ENCODE measurements at regions not wholly inside any gene's neighbourhood (a gene's known extent, or its start where the extent isn't known, plus 50 kb on each side); places are given as distances from the start of the nearest gene placed in this dataset.
"Not testable (repeated sequence)": the region's sequence is repeated elsewhere in the genome, so short reads cannot be mapped to it uniquely, and the experiment has no call there.

DNA sequence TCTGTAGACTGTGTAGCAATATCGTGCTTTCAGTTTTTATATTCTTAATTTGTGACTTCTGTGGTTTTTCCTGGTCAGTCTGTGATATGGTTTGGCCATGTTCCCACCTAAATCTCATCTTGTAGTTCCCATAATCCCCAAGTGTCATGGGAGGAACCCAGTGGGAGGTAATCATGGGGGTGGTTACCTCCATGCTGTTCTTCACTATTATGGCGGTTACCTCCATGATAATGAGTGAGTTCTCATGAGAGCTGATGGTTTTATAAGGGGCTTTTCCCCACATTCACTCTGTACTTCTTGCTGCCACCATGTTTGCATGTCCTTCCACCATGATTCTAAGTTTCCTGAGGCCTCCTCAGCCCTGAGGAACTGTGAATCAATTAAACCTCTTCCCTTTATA lies 169.8 kb downstream of the LEPR start:
- no peak for DNase-seq (ENCODE audit: low spot score)

DNA sequence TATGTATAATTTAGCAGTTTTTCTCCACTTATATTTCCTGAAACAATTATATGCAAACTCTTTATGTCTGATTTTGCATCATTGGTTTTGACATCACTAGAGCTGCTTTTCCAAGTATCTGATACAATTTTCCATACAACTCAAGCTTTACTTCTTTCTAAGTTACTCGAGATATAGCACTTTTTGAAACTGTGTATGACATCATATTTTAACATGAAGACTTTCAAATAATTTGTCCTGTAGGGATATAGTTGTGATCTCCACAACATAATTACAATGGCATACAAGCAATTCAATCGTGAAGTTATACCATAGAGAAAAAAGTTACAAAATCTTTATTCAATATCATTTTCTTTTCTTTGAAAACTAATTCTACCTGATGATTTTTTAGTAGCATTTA lies 173.0 kb downstream of the LEPR start:
- no peak for DNase-seq (ENCODE audit: low spot score)

DNA sequence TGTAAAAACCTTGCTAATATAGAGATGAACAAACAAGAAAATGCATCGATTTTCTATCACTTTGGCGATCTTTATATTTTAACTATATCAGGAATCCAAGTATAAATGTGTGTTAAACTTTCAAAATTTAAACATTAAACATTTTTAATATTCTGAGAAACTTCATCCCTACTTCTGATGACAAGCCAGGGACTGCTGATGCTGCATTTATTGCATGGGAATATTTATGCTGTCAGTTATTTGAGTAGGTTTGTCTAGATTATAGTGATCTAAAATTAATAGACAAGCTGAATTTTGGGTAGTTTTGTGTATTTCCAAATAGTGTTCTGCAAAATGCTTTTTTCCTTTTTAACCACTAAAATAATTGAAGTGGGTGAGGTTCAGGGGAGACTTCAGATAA lies 175.3 kb downstream of the LEPR start:
- no peak for DNase-seq (ENCODE audit: low spot score)

DNA sequence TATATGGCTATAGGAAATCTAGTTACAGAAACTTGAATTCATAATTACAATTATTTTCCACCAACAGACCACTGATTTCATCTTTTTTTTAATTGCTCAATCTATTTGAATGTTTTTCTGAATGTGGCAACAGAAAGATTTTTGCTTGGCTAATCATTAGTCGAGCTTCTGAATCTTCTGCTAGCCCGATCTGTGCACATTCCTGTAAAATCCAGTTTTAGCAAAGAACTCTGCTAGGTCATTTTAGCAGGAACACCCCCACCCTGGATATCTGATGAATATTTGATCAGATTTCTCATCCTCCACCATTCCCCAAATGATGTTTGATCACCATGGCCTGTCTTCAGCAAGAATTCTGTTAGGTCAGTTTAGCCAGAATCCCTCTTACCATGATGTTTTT lies 176.3 kb downstream of the LEPR start:
- DNase-seq (ENCODE audit: low spot score), result no peak

DNA sequence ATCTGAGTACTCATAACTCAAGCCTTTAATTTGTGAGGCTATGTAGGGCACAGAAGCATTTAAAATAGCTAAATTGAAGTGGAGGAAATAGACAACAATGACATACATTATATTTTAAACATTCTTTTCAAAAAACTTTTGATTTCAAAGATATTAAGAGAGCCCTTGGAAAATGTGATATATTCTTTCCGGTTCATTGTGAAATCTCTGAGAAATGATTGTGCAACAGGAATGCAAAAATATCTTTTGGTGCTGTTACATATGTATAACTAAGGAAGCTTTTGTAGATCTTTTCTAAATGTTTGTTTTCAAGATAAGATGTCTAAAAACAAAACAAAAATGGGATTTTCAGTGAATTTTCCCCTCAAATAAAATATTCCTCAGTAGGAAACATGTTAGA lies 185.2 kb downstream of the LEPR start:
- DNase-seq (ENCODE audit: low spot score), result no peak

DNA sequence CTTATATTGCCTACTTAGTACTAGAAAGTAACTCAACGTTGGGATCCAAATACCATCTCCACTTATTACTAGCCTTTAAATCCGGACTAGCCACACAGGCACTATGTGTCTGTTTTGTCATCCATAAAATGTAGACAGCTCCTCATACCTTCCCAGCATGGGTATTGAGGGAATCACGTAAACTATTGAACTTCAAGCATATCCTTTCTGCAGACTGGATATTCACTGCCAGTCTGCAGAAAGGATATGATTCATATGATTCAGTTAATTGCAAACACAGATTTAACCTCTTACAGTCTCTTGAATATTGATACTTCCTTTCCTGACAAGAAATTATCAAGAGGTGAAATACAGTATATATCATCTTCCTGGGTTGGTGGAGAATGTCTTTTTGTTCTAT lies 186.0 kb downstream of the LEPR start:
- DNase-seq (ENCODE audit: low spot score), result no peak

DNA sequence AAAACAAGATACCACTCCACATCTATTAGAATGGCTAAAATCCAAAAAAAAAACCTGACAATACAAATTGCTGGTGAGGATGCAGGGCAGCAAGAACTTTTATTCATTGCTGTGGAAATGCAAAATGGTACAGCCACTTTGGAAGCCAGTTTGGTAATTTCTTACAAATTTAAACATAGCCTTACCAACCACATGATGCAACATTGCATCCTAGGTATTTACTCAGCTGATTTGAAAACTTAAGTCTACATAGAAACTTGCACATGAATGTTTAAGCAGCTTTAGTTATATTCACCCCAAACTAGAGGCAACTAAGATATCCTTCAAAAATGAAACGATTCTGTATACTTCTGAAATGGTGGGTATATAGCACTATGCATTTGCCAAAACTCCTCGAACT lies 178.8 kb upstream of the PDE4B start:
- DNase-seq (ENCODE audit: low spot score), result no peak

DNA sequence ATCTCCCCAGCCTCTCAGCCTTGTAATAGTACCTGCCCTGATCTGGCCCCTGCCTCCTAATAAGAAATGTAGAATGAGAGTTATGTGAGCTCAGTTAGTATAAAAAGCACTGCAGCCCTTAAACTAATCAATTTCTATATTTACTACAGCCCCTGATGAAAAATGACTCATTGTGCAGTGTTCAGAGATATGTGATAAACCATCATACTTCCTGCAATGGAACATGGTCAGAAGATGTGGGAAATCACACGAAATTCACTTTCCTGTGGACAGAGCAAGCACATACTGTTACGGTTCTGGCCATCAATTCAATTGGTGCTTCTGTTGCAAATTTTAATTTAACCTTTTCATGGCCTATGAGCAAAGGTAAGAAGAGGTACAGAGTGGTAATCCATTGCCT lies 176.8 kb upstream of the PDE4B start:
- no peak for DNase-seq (ENCODE audit: low spot score)

DNA sequence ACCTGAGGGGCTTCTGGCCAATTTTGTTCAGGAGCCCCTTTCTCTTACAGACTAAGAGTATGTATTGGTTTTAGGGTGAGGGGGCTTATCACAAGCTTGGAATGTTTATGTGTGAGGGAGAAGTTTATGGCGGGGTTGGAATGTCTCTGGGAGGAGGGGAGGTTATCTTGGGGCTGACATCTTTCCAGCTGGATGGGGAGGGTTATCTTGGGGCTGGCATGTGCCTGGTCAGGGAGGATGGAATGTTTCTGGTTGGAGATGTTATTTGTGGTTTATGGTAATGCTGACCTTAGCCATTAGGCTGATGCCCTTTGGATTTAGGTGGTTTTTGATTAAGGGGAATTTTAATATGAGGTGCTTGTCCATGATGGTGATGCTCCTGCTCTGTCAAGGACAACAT lies 171.0 kb upstream of the PDE4B start:
- not testable (repeated sequence) for DNase-seq (ENCODE audit: low spot score)

DNA sequence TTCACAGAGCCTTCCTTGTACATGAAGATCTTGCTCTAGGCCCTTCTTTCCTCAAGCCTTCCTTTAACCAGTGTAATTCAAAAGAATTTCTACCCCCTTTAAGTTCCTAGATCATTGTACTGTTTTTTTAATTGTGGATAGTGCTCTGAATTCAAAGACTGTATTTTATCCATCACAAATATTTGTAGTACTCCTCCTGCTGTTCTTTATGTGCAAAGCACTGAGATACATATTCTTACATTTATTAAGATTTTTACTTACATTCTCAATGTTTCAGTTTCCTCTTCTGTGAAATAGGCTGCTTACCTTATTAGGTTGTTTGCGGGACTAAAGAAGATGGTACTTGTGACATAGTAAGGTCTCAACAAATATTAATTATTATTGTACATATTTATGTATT lies 168.8 kb upstream of the PDE4B start:
- DNase-seq (ENCODE audit: low spot score), result no peak

DNA sequence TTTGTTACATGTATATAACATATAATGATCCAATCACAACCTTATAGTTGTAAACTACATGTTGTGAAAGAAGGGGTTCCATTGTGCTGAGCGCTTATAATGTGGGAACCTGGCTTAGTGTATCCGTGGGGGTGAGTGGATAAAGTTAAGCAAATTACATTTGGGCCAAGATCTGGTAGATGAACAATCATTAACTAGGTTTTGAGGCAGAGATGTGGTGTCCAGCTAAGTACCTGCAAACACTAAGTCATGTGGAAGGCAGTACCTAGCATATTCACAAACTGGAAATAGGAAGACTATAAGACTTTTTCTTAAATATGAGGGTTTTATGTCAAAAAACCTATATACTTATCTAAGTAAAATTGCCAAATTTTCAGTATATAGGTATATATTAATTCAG lies 167.2 kb upstream of the PDE4B start:
- no peak for DNase-seq (ENCODE audit: low spot score)

DNA sequence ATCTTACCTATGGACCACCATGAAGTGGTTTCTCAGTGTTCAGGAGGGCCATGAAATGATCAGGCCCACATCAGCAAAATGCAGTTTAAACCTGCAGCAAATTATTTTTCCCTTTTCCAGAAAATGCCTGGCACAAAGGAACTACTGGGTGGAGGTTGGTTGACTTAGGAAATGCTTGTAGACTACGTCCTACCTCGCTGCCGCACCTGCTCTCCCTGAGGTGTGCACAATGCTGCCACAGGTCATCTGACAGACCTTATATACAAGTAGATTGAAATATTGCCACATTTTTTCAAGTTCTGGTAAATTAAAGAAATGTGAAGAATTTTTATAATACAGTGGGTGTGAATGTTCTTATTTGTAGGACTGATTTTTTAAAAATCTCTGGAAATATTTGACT lies 166.7 kb upstream of the PDE4B start:
- no peak for DNase-seq (ENCODE audit: low spot score)

DNA sequence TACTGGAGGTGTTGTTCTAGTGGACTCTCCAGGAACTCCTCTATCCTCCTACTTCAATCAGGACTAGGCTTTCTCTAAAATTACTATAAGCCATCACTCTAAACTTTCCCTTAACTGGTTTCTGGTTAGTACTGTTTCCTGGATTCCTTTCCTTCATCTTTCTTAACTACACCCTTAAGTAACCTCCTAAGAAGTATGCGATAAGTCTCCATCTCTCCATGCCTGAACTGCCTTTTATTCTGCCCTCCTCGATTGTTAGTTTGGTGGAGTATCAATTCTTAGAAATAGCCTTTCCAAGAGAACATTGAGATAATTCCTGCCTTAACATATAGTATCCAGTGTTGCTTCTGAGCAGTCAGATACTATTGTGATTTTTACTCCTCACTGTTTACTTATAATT lies 162.9 kb upstream of the PDE4B start:
- no peak for DNase-seq (ENCODE audit: low spot score)

DNA sequence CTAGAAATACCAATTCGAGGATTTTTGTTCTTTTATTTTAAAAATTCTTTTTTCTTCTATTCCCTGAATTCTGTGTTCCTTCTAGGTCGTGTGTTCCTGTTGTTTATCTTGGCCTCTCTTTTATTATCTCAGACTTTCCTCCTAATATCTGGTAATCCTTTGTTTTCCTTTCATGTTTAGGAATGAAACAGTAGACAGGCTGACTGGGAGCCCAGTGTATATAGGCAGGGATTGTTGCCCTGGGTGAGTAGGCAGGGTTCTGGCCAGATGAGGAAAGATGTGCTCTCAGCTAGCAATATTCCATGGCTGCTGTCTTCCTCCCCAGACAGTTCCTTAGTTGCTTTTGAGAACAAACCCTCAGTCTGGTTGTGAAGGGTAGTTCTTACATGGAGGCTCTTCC lies 161.8 kb upstream of the PDE4B start:
- no peak for DNase-seq (ENCODE audit: low spot score)

DNA sequence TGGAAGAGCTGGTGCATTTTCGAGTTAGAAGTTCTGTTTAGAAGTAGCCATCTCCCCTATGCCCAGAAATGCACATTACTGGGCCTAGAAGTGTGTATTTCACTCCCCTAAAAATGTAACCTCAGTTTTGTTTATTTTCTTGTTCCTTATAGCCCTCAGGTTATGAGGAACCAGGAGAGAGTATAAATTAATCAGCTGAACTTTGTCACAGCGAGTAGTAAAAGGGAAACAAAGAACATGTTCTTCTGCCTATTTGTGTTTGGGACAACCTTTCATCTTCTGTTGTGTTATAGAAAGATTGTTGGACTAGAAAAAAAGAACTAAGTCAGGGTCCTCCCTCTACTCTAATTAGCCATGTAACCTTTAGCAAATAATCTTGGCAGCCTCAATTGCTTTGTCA lies 160.5 kb upstream of the PDE4B start:
- DNase-seq (ENCODE audit: low spot score), result no peak

DNA sequence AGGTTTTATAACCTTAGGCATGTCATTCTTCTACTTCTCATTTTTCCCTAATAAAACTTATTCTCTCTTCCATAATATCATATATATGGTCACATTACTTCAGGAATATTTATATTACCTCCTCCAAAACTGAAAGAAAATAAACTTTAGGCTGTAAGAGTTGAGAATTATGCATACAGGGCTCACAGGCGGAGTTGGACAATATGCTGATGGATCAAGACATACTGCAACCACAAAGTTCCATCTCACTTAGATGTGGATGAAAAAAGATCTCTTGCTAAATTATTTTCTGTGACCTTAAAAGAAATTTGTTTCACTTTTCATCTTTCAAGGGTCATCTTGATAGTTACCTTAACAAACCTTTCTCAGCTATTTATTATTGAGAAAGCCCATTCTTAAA lies 152.6 kb upstream of the PDE4B start:
- DNase-seq (ENCODE audit: low spot score), result no peak

DNA sequence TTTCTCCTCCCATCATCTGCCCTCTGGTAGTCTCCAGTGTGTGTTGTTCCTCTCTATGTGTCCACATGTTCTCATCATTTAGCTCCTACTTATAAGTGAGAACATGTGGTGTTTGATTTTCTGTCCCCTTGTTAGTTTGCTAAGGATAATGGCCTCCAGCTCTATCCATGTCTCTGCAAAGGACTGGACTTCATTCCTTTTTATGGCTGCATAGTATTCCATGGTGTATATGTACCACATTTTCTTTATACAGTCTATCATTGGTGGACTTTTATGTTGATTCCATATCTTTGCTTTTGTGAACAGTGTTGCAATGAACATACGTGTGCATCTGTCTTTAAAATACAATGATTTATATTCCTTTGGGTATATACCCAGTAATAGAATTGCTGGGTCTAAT lies 143.5 kb upstream of the PDE4B start:
- not testable (repeated sequence) for DNase-seq (ENCODE audit: low spot score)

DNA sequence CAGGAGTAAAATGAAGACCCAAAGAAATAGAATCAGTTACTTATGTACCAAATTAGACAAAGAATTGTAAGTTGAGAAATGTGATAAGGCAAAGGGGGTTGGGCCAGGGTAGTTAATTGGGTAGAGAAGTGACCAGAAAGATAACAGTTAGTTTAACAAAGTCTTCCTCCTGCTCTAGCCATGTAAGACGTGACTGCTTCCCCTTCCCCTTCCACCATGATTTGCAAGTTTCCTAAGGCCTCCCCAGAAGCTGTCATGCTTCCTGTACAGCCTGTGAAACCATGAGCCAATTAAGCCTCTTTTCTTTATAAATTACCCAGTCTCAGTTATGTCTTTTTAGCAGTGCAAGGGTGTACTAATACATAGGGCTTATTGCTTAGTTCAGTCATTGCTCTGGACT lies 142.0 kb upstream of the PDE4B start:
- no peak for DNase-seq (ENCODE audit: low spot score)

DNA sequence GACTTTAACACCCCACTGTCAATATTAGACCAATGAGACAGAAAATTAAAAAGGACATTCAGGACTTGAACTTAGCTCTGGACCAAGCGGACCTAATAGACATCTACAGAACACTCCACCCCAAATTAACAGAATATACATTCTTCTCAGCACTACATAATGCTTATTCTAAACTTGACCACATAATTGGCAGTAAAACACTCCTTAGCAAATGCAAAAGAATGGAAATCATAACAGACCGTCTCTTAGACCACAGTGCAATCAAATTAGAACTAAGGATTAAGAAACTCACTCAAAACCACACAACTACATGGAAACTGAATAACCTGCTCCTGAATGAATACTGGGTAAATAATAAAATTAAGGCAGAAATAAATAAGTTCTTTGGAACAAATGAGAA lies 138.2 kb upstream of the PDE4B start:
- DNase-seq (ENCODE audit: low spot score), result not testable (repeated sequence)

DNA sequence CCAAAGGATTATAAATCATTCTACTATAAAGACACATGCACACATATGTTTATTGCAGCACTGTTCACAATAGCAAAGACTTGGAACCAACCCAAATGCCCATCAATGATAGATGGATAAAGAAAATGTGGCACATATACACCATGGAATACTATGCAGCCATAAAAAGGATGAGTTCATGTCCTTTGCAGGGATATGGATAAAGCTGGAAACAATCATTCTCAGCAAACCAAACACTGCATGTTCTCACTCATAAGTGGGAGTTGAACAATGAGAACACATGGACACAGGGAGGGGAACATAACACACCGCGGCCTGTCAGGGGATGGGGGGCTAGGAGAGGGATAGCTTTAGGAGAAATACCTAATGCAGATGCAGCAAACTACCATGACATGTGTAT lies 135.1 kb upstream of the PDE4B start:
- not testable (repeated sequence) for DNase-seq (ENCODE audit: low spot score)

DNA sequence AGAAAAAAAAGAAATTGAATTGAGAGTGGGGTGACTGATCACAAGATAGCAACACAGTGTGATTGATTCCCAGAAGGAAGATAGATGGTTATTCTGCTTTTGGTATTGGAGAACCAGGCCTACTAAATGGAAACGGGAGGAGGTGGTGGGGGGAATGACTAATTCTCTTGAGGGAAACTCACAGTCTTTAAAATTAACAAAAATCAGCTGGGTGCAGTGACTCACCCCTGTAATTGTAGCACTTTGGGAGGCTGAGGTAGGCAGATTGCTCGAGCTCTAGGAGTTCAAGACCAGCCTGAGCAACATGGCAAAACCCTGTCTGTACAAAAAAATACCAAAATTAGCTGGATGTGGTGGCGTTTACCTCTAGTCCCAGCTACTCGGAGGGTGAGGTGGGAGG lies 134.6 kb upstream of the PDE4B start:
- DNase-seq (ENCODE audit: low spot score), result no peak

DNA sequence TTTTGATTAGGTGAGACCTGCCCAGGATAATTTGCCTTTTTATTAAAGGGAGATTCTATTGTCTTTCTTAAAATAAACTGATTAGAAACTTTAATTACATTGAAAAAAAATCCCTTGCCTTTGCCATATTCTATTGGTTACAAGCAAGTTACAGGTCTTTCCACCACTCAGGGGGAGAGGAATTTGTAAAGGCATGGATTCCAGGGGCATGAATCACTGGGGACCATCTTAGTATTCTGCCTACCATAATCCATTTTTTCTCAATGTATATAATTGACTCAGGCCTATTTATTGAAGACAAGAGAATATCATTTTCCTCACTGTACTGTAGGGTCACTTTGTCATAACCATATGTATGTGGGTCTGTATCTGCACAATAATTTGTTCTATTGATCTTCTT lies 124.3 kb upstream of the PDE4B start:
- no peak for DNase-seq (ENCODE audit: low spot score)

DNA sequence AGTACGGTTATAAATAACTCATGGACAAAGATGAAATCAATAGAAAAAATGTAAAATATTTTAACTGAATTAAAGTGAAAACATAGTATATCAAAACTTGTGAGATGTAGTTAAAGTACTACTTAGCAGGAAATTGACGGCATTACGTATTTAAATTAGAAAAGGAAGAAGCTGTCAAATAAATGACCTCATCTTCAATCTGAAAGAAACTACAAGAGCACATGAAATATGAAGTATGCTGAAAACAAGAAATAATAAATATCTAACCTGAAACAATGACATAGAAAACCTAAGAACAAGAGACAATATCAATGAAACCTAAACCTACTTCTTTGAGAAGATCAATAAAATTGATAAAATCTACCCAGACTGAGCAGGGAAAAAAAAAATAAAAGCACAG lies 122.2 kb upstream of the PDE4B start:
- no peak for DNase-seq (ENCODE audit: low spot score)

DNA sequence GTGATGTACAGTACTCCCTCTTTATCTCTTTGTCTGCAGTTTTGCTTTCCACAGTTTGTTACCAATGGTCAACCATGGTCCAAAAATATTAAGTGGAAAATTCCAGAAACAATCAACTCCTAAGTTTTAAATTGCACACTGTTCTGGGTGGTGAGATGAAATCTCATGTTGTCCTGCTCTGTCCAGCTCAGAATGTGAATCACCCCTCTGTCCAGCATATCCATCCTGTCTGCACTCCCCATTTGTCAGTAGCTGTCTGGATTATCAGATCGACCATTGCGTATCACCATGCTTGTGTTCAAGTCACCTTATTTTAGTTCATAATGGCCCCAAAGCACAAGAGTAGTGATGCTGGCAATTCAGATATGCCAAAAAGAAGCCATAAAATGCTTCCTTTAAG lies 118.2 kb upstream of the PDE4B start:
- DNase-seq (ENCODE audit: low spot score), result no peak

DNA sequence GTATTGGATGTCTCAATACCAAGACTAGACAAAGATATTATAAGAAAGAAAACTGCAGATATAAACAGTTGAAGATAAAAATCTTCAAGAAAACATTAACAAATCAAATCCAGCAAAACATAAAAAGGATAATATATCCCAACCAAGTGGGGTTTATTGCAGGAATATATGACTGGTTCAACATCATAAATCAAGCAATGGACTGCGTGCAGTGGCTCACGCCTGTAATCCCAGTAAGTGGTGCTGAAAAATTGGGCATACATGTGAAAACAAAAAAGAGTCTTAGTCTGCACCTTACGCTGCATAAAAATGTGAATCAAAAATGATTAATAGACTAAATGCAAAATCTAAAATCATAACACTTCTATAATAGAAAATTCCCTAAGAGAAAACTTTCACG lies 112.9 kb upstream of the PDE4B start:
- no peak for DNase-seq (ENCODE audit: low spot score)

All from left forelimb (tissue), 1 donor.